Neural progenitor cell (in vitro differentiated cells): ENCODE measurements at regions not wholly inside any gene's neighbourhood (a gene's known extent, or its start where the extent isn't known, plus 50 kb on each side); places are given as distances from the start of the nearest gene placed in this dataset.
"Not testable (repeated sequence)": the region's sequence is repeated elsewhere in the genome, so short reads cannot be mapped to it uniquely, and the experiment has no call there.

ENCODE experiments used
- EZH2phosphoT487 ChIP-seq: fragments of 200-600 bp; sonication (generic); IDR thresholded peaks from 2 replicates; pipeline ENCODE4 v1.6.1; 2017; ENCODE audit warnings: antibody characterized with exemption
- TF ChIP-seq, protein P1 (sequence below): fragments of 200-600 bp; sonication (generic); IDR thresholded peaks from 2 replicates; pipeline ENCODE4 v1.5.1; 2017; ENCODE audit warnings: antibody characterized with exemption, mild to moderate bottlenecking

DNA sequence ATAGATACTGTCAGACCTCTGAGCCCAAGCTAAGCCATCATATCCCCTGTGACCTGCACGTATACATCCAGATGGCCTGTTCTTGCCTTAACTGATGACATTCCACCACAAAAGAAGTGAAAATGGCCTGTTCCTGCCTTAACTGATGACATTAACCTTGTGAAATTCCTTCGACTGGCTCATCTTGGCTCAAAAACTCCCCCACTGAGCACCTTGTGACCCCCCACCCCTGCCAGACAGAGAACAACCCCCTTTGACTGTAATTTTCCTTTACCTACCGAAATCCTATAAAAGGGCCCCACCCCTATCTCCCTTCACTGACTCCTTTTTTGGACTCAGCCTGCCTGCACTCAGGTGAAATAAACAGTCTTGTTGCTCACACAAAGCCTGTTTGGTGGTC is 1114.2 kb downstream of the STIM2 start:
- TF ChIP-seq, protein P1, sequence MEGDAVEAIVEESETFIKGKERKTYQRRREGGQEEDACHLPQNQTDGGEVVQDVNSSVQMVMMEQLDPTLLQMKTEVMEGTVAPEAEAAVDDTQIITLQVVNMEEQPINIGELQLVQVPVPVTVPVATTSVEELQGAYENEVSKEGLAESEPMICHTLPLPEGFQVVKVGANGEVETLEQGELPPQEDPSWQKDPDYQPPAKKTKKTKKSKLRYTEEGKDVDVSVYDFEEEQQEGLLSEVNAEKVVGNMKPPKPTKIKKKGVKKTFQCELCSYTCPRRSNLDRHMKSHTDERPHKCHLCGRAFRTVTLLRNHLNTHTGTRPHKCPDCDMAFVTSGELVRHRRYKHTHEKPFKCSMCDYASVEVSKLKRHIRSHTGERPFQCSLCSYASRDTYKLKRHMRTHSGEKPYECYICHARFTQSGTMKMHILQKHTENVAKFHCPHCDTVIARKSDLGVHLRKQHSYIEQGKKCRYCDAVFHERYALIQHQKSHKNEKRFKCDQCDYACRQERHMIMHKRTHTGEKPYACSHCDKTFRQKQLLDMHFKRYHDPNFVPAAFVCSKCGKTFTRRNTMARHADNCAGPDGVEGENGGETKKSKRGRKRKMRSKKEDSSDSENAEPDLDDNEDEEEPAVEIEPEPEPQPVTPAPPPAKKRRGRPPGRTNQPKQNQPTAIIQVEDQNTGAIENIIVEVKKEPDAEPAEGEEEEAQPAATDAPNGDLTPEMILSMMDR, result not testable (repeated sequence)
- TF ChIP-seq EZH2phosphoT487, result not testable (repeated sequence)
